Fibroblast of skin of right biceps (primary cell): ENCODE measurements at regions not wholly inside any gene's neighbourhood (a gene's known extent, or its start where the extent isn't known, plus 50 kb on each side); places are given as distances from the start of the nearest gene placed in this dataset.
A peak's percentile ranks its signal among the peaks of the same experiment; 100 is the strongest.

Experiments used
- DNase-seq: peaks from one replicate; pipeline ENCODE4 v3.0.0-alpha.2; 2013

- no peak for DNase-seq
These were observed 137.2 kb downstream of the EDN3 start for GRCh38 chr20:59437601-59438031.

DNA sequence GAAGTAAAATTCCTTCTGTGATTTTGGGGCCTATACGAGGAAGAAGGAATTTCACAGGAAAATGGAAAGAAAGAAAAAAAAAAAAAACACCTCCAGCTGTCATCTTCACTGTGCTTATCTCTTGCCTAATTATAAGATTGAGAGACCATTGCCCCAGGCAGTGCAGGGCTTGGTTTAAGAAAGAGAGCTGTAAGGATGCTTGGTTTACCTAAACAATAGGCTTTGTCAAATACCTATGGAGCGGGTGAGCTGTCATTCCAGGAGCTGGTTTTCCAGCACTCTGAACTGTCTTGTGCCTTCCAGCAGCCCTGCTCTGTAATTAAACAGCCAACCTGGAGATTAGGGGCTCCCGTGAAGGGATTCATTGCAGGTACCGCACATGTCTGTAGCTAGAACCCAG is 137.8 kb downstream of the EDN3 start:
- DNase-seq = no peak

DNA sequence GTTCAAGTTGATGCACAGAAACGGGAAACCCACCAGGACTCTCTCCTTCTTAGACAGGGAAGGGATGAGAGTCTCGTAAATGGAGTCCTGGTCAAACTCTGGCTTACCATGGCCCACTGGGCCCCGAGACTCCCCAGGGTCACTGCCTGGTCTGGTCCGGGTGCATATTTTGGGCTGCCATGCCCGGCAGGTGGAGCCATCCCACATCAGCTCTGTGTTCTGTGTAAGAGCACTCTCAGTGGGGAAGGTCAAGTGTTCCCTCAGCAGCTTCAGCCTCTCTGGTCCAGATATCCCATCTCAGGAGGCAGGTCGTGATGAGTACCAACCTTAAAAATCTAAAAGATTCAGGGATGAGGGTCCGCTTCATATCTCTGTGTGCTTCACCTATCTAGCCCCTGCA is 138.8 kb downstream of the EDN3 start:
- DNase-seq = no peak

DNA sequence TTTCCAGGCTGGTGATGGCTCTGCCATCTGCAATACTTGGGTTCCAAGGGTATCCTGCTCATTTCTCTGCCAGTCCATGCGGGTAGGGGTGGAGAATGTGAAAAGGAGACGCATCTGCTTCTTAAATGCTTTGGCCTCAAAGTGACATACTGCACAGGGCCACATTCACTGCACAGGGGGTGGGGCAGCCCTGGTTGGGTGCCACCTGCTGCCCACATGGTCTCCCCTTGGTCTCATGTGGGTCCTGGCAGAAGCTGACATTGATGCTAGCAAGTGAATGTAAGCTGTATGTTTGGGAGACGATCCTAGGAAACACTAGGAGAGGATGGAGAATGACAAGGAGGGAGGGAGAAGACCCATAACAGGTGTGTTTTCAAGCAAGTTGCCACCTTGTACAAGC is 140.9 kb downstream of the EDN3 start:
- DNase-seq = no peak

DNA sequence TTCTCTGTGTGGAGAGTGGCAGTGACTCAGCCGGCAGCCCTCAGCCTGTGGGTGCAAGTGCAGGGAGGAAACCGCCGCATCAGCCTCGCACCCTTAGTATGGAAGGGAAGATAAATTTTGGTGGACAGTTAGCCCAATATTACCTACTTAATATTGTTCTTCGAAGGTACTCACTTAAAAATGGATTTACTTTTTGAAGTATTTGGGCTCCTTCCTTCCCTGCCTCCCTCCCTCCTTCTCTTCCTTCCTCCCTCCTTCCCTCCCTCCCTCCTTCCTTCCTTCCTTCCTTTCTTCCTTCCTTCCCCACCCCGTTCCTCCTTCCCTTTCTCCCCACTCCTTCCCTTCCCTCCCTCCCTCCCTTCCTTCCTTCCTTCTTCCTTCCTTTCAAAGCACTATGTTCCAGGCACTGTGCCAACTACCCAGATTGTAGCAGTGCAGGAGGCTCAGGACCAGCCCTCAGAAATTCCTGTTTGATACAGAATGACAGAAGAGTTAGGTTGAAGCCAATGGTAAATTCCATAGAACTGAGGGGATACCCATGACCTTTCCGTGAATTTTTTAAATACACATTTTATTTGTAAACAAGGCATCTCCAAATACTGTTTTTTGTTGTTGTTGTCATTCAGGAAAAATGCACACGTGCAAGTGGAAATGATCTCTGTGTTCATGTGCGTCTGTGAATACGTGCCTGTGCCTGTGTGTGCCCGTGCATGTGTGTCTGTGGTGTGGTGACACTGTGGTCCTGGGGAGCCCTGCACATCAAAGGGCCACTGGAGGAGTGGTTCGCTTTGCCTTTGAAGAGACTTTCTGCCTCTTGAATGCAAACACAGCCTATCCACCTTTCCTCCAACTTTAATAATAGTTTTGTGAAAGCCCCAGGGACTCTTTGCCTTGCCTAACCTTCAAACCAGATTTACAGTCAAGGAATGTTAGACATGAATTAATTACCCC is 141.7 kb downstream of the EDN3 start:
- DNase-seq = peak; percentile 40

- DNase-seq = peak; percentile 67
These were observed 143.1 kb downstream of the EDN3 start for GRCh38 chr20:59443550-59443949.

- no peak for DNase-seq
These were observed 146.0 kb downstream of the EDN3 start for GRCh38 chr20:59446376-59446775.

GRCh38 chr20:59448196-59448595 is 147.8 kb downstream of the EDN3 start:
- DNase-seq = peak; percentile 63

DNA sequence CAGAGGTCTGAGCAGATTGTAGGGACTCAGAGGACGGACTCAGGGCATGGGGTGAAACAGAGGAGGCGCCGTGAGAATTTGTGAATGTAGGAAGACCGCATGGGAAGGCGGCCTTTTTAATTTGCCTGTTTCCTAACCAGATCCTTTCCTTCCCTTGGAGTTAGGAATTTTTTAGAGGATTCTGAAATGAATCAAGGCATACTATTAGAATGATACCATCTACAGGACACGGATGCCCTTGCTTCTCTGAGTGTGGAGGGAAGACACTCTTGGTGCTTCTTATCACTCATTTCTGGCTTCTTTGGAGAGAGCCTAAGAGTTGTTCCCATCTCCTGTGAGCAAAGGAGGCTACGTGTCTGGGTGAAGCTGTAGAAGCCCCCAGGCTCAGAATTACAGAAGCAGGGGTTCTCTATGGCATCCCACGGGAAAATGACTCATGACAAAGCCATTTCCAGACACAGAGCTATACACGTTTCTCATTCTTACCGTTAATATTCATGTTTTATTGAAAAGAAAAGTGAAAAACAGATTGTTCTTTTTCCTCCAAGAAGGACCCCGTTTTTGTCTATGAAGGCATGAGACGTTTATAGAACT is 148.5 kb downstream of the EDN3 start:
- peak; percentile 75 for DNase-seq

- no peak for DNase-seq
These were observed 150.7 kb downstream of the EDN3 start for GRCh38 chr20:59451066-59451630.

- DNase-seq = no peak
These were observed 151.2 kb downstream of the EDN3 start for GRCh38 chr20:59451641-59452040.

- no peak for DNase-seq
These were observed 151.5 kb upstream of the PHACTR3 start for GRCh38 chr20:59452856-59453255.

DNA sequence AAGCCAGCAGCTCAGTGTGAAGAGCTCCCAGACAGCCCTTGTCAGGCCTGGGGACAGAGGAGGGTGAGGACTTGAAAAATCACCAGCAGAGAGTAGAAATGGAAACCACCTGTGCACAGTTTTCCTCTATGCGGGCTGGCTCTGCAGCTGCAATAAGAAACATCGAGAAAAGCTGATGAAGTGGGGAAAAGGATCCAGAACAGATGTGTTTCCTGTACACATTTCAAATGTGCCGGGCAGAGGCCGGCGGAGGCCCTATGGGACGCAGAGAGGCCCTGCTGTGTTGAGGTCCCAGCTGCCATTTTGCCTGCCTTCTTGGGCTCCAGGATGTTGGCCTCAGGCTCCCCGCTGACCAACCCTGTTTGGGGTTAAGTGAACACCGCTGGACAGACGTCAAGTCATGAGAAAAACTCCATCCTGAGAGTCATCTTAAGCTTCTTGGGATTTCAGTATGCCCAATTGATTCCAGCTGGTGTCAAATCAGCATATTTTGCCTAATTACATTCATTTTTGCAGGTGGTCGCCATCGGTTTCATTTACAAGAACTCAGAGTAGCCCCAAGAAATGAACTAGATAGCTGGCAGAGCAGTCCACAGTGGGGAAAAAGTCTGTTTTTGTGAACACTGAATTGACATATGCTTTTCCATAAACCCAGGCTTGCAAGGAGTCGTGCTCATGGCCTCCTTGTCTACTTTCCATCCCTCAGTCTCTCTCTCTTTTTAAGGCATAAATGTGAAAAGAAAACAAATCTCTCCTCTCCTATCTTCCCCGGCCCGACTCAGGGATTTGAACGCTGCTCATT is 150.4 kb upstream of the PHACTR3 start:
- DNase-seq = no peak

- peak; percentile 33 for DNase-seq
These were observed 148.7 kb upstream of the PHACTR3 start for GRCh38 chr20:59455402-59456341.

DNA sequence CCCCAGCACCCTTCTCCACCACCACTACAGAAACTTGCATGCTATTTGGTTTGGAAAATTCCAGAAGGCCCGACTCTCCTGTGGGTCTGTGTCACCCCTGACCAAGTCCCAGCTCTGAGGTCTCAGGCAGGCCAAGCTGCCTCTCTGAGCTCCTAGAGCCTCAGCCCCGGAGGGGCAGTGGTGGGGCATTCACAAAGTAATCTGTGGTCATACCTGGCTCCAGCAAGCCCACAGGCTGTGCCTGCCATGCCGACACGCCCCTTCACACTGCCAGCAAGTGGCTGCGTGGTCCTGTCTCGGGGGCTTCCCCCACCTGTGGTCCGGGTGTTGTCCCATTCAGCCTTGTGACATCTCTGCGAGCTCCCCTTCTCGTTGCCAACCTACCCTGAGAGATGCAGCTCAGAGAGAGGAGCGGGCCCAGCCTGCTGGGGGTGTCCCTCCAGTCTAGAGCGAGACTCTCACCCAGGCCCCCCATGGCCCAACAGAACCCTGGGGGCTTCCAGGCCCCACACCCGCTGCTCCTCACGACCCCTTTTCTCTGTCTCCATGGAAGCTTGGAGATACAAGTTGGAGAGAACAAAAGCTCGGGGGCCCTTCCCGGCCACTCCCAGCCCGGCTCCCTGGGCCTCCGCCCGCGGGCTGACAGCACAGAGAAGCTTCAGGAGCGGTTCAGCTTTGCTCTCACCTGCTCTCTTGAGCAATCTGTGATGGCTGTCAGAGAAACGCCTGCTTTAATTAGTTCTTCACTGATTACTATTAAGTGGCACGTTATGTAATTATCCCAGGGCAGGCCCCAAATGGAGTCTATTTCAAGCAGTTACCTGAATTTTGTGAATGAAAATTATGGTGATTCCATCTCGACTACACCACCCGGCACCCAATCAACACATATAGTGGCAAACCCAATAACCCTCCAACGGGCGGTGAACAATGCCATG is 147.7 kb upstream of the PHACTR3 start:
- DNase-seq = no peak

- DNase-seq = no peak
These were observed 145.7 kb upstream of the PHACTR3 start for GRCh38 chr20:59458645-59459044.

DNA sequence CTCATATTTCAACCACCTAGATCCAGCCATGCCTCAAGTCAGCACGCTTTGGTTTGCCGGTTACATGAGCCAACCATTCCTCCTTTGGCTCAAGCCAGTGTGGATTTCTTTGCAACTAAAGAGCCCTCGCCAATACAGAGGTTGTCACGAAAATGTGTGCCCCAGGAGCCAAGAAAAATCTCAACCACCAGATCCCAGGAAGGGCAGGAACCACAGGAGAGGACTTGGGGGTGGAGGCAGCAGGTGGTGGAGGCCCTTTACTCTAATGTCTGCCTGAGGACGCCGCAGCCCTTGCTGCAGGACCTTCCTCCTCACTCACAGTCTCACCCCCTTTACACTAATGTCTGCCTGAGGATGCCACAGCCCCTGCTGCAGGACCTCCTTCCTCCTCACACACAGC is 144.8 kb upstream of the PHACTR3 start:
- no peak for DNase-seq

DNA sequence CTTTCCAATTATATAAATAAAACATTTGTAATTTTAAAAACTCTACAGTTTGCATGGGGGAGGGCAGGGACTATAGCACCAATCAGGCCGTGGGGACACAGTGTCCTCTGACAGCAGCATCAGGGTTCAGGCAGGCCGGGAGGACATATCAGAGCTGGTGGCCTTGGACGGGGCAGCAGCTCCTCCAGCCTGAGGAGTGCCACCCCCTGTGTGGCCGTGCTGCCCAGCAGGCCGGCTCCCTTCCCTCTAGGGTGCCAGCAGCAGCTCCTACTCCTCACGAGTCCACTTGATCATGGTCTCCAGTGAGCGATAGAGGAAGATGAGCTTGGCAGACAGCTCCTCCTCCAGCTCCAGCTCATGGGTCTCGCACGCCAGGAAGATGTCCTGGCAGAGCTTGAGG is 144.0 kb upstream of the PHACTR3 start:
- no peak for DNase-seq

DNA sequence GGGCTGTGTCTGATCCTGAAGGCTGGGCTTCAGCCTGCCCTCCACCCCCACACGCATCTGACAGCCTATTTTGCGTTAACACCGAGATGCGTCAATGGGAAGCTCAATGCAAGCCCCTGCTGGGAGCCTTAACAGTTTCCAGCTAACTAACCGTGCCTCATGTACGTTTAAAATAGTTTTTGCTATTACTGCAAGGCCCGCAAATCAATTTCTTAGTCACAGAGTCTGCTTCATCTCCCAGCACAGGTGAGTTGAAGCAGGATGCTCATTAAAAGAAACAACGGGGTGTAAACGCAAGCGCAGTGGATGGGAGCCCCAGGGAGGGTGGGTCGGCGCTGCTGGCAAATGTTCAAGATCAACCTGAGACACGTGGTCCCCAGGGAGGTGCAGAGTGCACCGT is 142.8 kb upstream of the PHACTR3 start:
- no peak for DNase-seq

GRCh38 chr20:59462249-59462648 is 142.1 kb upstream of the PHACTR3 start:
- no peak for DNase-seq

DNA sequence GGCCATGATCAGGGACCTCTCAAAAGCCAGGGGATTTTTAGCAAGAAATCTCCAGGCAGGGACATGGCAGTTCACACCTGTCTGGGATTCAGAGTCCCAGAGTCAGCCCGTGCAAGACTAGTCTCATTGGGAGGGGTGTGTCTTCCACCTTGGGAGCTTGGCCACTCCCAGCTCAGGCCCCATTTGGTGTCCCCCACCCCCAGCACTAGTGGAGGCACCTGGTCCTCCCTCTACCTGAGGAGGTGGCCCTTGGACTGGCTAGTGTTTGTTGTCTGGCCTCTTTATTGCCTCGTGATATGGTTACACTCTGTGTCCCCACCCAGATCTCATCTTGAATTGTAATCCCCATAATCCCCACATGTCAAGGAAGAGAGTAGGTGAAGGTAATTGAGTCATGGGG is 140.8 kb upstream of the PHACTR3 start:
- DNase-seq = no peak
